Endothelial cell of umbilical vein (primary cell): ENCODE measurements at regions not wholly inside any gene's neighbourhood (a gene's known extent, or its start where the extent isn't known, plus 50 kb on each side); places are given as distances from the start of the nearest gene placed in this dataset.
A peak's percentile ranks its signal among the peaks of the same experiment; 100 is the strongest.

Source experiments
- BruUV-seq: library from RNA; stranded (reverse); fragments of 400-500 nt; replicated peaks from 2 replicates; lab custom pipeline; 2021; lab: Mats Ljungman, UMichigan
- CTCF ChIA-PET: fragments of 300-600, 350-600 bp; sonication (Branson Sonifier 250); formaldehyde crosslinking; loops from one replicate; lab custom pipeline; 2021; ENCODE audit warnings: antibody characterized with exemption, inconsistent platforms; lab: Charles Lee
- POLR2A ChIA-PET: fragments of 300-600, 350-600 bp; sonication (Branson Sonifier 250); formaldehyde crosslinking; loops from one replicate; lab custom pipeline; 2021; ENCODE audit warnings: antibody characterized with exemption, inconsistent platforms; lab: Charles Lee
- DNase-seq: peaks from one replicate; pipeline ENCODE4 v3.0.0-alpha.2; 2011; ENCODE audit warnings: low read depth, low spot score
- FAIRE-seq: peaks from 2 replicates; lab custom pipeline; 2011; peaks lifted over from hg19 to GRCh38; lab: Jason Lieb, UNC
- H2AFZ ChIP-seq: 2 replicates; pipeline ENCODE4 v1.6.0; 2012; ENCODE audit warnings: low read depth, low read length, control low read depth, inconsistent platforms
- H3K27ac ChIP-seq: 2 replicates; pipeline ENCODE4 v1.5.1; 2011; ENCODE audit warnings: low read depth, mild to moderate bottlenecking, control low read depth, low read length, moderate library complexity; ENCODE audit not compliant: insufficient read depth
- H3K27me3 ChIP-seq, 2 experiments: 2 replicates each; pipeline versions ENCODE4 v1.6.0 to v1.6.1; 2011; ENCODE audit warnings: low read length in 2 of 2, mixed read lengths in 1 of 2; ENCODE audit not compliant: control insufficient read depth in 2 of 2, insufficient read depth in 2 of 2
- H3K36me3 ChIP-seq, 2 experiments: 2 replicates in 1 of 2; 3 replicates in 1 of 2; pipeline ENCODE4 v1.5.1; 2011; ENCODE audit warnings: low read length in 2 of 2, mild to moderate bottlenecking in 1 of 2, moderate library complexity in 1 of 2; ENCODE audit not compliant: control insufficient read depth in 2 of 2, insufficient read depth in 2 of 2; ENCODE audit errors: extremely low read depth in 1 of 2
- H3K4me1 ChIP-seq: 3 replicates; pipeline ENCODE4 v1.5.1; 2011; ENCODE audit warnings: mild to moderate bottlenecking, low read length; ENCODE audit not compliant: control insufficient read depth, insufficient read depth; ENCODE audit errors: extremely low read depth
- H3K4me2 ChIP-seq: 2 replicates; pipeline ENCODE4 v1.6.1; 2011; ENCODE audit warnings: low read length, control low read depth, mixed read lengths; ENCODE audit not compliant: insufficient read depth
- H3K4me3 ChIP-seq, 3 experiments: fragments of 200-600 bp in 1 of 3; sonication (generic), shearing (Covaris generic) in 1 of 3; replicated peaks in 1 of 3; 2 replicates each; pipeline ENCODE4 v1.5.1; 2011 to 2016; ENCODE audit warnings: control low read depth in 3 of 3, low read length in 3 of 3, mild to moderate bottlenecking in 2 of 3, inconsistent platforms in 1 of 3, low read depth in 1 of 3, moderate library complexity in 1 of 3; ENCODE audit not compliant: insufficient read depth in 1 of 3
- H3K79me2 ChIP-seq: 2 replicates; pipeline ENCODE4 v1.6.0; 2012; ENCODE audit warnings: low read length, inconsistent platforms; ENCODE audit not compliant: control insufficient read depth, insufficient read depth
- H3K9ac ChIP-seq: replicated peaks from 2 replicates; pipeline ENCODE3; 2011; ENCODE audit warnings: low read length, control low read depth; ENCODE audit not compliant: insufficient read depth; ENCODE audit errors: extremely low read depth
- H3K9me1 ChIP-seq: replicated peaks from 3 replicates; pipeline ENCODE4 v1.6.0; 2011; ENCODE audit warnings: mild to moderate bottlenecking, low read length; ENCODE audit not compliant: control insufficient read depth, insufficient read depth; ENCODE audit errors: extremely low read depth
- H3K9me3 ChIP-seq: replicated peaks from 2 replicates; pipeline ENCODE4 v1.5.1; 2012; ENCODE audit warnings: low read length, inconsistent platforms; ENCODE audit not compliant: control insufficient read depth, insufficient read depth
- H4K20me1 ChIP-seq: replicated peaks from 2 replicates; pipeline ENCODE3; 2011; ENCODE audit warnings: mild to moderate bottlenecking, low read length; ENCODE audit not compliant: control insufficient read depth, insufficient read depth; ENCODE audit errors: extremely low read depth
- EZH2 ChIP-seq: IDR thresholded peaks from 2 replicates; pipeline ENCODE4 v1.6.1; 2012; ENCODE audit warnings: borderline replicate concordance, low read depth, mild to moderate bottlenecking, moderate library complexity, low read length, inconsistent platforms; ENCODE audit not compliant: severe bottlenecking
- FOS ChIP-seq: IDR thresholded peaks from 2 replicates; pipeline ENCODE4 v1.6.1; 2011; ENCODE audit warnings: mild to moderate bottlenecking, low read length, moderate library complexity, borderline replicate concordance; ENCODE audit not compliant: insufficient read depth
- GATA2 ChIP-seq: IDR thresholded peaks from 2 replicates; pipeline ENCODE4 v1.7.0; 2011; ENCODE audit warnings: low read depth, mild to moderate bottlenecking, moderate library complexity, mixed read lengths, low read length; ENCODE audit not compliant: insufficient read length, insufficient read depth
- JUN ChIP-seq: IDR thresholded peaks from 2 replicates; pipeline ENCODE4 v1.6.1; 2011; ENCODE audit warnings: borderline replicate concordance, low read depth; ENCODE audit not compliant: insufficient read length, insufficient read depth
- MAX ChIP-seq: IDR thresholded peaks from 2 replicates; pipeline ENCODE4 v1.6.1; 2011; ENCODE audit not compliant: insufficient read depth, insufficient read length
- POLR2A ChIP-seq: IDR thresholded peaks from 2 replicates; pipeline ENCODE4 v1.6.1; 2012; ENCODE audit warnings: low read depth, mild to moderate bottlenecking, control low read depth, low read length
- POLR2AphosphoS5 ChIP-seq: IDR thresholded peaks from 2 replicates; pipeline ENCODE4 v1.6.1; 2012; ENCODE audit warnings: low read depth, mild to moderate bottlenecking, control low read depth, low read length, moderate library complexity; ENCODE audit not compliant: insufficient read depth
- dilution Hi-C: fragments of 300-500 bp; cut with MboI; formaldehyde crosslinking; loops from one replicate; pipeline ENCODE4 v1.15.0; 2019; ENCODE audit warnings: low sequenced_read_pairs; ENCODE audit not compliant: extremely low pct_ligation_motif_present
- intact Hi-C: fragments of 100-400 bp; cut with micrococcal nuclease; formaldehyde crosslinking; loops from one replicate; pipeline ENCODE4 v1.10.0; 2022

- no peak overlapping the region for H3K4me3 ChIP-seq
- H3K27me3 ChIP-seq = peaks cover 0 to 2% of the 10 kb centered on the region in 2 experiments
- H3K9me3 ChIP-seq = no peaks in the 10 kb centered on the region
- H3K9ac ChIP-seq = no peak overlapping the region
- H3K4me2 ChIP-seq = no peak overlapping the region
- dilution Hi-C loops (loop anchor here (10.0 to 25.0 kb wide), 3 partner anchors 193 to 580 kb away; no protein-coding TSS in a partner anchor), intact Hi-C loops (loop anchor here (2.0 kb wide), 1 partner anchor 219 kb away; no protein-coding TSS in a partner anchor)
- POLR2A ChIA-PET = no interaction called here
- DNase-seq (no peak), FAIRE-seq (no peak)
- no peaks in the 10 kb centered on the region for H3K9me1 ChIP-seq
- H2AFZ ChIP-seq = no peak overlapping the region
- H3K36me3 ChIP-seq = no peaks in the 10 kb centered on the region
- no peak overlapping the region for H3K27ac ChIP-seq
- no peaks in the 10 kb centered on the region for H4K20me1 ChIP-seq
- no TSS peak for BruUV-seq
- no peaks in the 10 kb centered on the region for H3K79me2 ChIP-seq
- TF ChIP-seq JUN (no peak), GATA2 (no peak), FOS (no peak), MAX (no peak), POLR2A (no peak), EZH2 (no peak)
- H3K4me1 ChIP-seq = peaks cover 9% of the 10 kb centered on the region
- CTCF ChIA-PET = interaction anchor here (1.5 to 2.1 kb wide), 4 partner anchors 20 to 631 kb away, joined by 3 to 15 read pairs (median 6); no protein-coding TSS in a partner anchor
These were observed 70.7 kb upstream of the HNRNPA3 start for GRCh38 chr2:177141866-177142265.

DNA sequence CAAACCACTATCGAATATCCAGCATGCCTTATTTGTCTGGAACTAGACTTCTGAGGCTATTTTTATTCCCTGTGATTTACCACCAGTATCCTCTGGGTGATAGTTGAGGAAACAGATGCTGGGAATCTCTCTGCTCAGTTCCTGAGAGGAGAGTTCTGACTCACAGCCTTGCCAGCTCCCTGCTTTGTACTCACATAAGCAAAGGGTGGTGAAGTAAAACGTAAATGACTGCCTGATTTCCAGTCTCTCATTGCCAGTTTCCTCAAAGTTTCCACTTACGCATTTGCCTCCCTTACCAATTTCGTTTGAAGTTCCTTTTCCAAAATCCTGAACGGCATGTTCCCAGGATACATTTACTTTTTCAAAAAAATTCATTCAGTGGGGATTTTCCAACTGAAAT lies 69.2 kb upstream of the HNRNPA3 start:
- DNase-seq (peak; percentile 93), FAIRE-seq (peak; percentile 72)
- Histone ChIP-seq H3K9ac (peak overlapping the region; percentile 20), H3K9me3 (no peaks in the 10 kb centered on the region), H2AFZ (no peak overlapping the region), H3K27ac (no peak overlapping the region), H3K9me1 (no peaks in the 10 kb centered on the region), H3K4me2 (peak overlapping the region; percentile 27), H3K27me3 (peaks cover 9% of the 10 kb centered on the region in 2 experiments), H4K20me1 (no peaks in the 10 kb centered on the region), H3K4me3 (no peak overlapping the region), H3K79me2 (no peaks in the 10 kb centered on the region), H3K36me3 (no peaks in the 10 kb centered on the region), H3K4me1 (peaks cover 11% of the 10 kb centered on the region)
- TF ChIP-seq POLR2AphosphoS5 (no peak), JUN (peak; percentile 73), FOS (peak; percentile 77), EZH2 (no peak), POLR2A (no peak)
- dilution Hi-C loops = loop anchor here (10.0 to 25.0 kb wide), 3 partner anchors 191 to 581 kb away; no protein-coding TSS in a partner anchor
- no TSS peak for BruUV-seq
- intact Hi-C loops = loop anchor here (1.0 kb wide), 1 partner anchor 19 kb away; no protein-coding TSS in a partner anchor
- ChIA-PET CTCF (interaction anchor here (0.6 to 2.1 kb wide), 16 partner anchors 9 to 1453 kb away, joined by 3 to 15 read pairs (median 4); no protein-coding TSS in a partner anchor), POLR2A (no interaction called here)
